ENCODE measurements at regions not wholly inside any gene's neighbourhood (a gene's known extent, or its start where the extent isn't known, plus 50 kb on each side); places are given as distances from the start of the nearest gene placed in this dataset.

DNA sequence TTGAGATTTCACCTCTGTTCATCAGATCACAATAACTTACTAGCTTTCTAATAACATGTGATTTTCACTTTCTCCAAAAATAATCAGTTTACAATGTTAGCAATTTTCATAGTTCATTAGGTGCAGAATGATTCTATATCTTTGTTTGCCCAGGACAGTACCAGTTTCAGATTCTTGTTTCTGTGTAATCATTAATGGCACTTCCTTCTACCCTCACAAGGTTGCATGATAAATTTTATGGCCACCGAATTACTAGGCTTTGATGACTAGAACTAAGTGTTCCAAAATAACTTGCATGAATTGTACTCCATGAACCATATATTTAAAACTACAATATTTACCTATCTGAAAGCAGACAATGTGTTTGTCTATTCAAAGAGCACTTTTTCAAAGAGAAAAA lies 442.3 kb downstream of the EPHA7 start:
- TF ChIP-seq GATA2 (IDR thresholded peaks at IDR 0.05; ENCODE audit: low read depth, low read length), result no peak
- no peak for TF ChIP-seq GATA3 (IDR thresholded peaks at IDR 0.05; ENCODE audit: low read depth, low read length)
